SK-MEL-5 (cell line): ENCODE measurements at regions not wholly inside any gene's neighbourhood (a gene's known extent, or its start where the extent isn't known, plus 50 kb on each side); places are given as distances from the start of the nearest gene placed in this dataset.
A peak's percentile ranks its signal among the peaks of the same experiment; 100 is the strongest.

Source experiments
- DNase-seq: peaks from one replicate; pipeline ENCODE4 v3.0.0-alpha.2; 2016; ENCODE audit warnings: low read depth, low spot score
- in situ Hi-C: cut with HindIII; loops from 2 replicates; pipeline ENCODE4 v1.10.0; 2016; ENCODE audit warnings: low sequenced_read_pairs, high pct_unique_total_duplicates, low pct_unique_long_range_greater_than_20kb

GRCh38 chr9:30713243-30713642, 1671.2 kb upstream of the ACO1 start:
- in situ Hi-C loops: no loop called here
- DNase-seq: peak; percentile 70

GRCh38 chr9:30714389-30714788, 1670.1 kb upstream of the ACO1 start:
- in situ Hi-C loops: no loop called here

DNA sequence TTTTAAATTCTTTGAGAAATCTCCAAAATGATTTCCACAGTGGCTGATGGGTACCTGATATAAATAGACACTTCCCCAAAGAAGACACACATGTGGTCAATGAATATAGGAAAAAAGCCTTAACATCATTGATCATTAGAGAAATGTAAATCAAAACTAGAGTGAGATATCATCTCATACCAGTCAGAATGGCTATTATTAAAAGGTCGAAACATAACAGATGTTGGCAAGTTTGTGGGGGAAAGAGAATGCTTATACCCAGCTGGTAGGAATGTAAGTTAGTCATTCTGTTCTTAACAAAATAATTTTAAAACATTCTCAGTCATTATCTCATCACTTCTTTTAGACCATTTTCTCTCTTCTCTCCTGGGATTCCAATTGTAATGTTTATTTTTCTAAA, 1666.0 kb upstream of the ACO1 start:
- DNase-seq: no peak
- in situ Hi-C loops: no loop called here

More at GRCh38 chr9:30714389-30714788, 1670.1 kb upstream of the ACO1 start:
- no peak for DNase-seq

DNA sequence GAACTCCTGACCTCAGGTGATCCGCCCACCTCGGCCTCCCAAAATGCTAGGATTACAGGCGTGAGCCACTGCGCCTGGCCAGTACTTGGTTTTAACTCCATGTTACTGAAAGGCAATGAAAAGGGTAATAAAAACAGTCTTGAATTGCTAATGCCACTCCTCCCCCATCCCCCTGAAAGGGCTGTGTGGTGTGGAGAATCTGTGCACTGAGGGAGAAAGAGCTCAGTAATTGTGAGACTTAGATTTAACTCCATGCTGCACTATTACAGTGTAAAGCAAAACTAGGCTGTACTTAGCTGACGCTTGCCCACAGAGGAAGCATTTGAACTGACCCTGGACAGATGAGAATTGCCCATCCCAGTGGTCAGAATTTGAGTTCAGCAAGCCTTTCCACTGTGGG, 1662.4 kb upstream of the ACO1 start:
- in situ Hi-C loops: no loop called here
- DNase-seq: no peak

DNA sequence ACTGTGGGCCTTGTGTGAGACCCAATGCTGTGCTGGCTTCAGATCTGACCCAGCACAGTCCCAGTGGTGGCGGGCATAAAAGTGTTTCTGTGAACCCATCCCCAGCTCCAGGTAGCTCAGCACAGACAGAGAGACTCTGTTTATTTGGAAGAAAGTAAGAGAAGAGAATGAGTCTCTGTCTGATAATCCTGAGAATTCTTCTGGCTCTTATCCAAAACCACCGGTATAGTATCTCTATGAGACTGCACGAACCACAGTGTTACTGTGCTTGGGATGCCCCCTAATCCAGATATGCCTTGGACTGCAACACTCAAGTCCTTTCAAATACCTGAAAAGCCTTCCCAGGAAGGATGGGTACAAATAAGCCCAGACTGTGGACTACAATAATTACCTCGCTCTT, 1660.8 kb upstream of the ACO1 start:
- in situ Hi-C loops: no loop called here
- no peak for DNase-seq

GRCh38 chr9:30732060-30732459, 1652.4 kb upstream of the ACO1 start:
- no peak for DNase-seq
- in situ Hi-C loops: no loop called here

- in situ Hi-C loops: no loop called here
These were observed 1639.6 kb upstream of the ACO1 start for GRCh38 chr9:30744871-30745270.

DNA sequence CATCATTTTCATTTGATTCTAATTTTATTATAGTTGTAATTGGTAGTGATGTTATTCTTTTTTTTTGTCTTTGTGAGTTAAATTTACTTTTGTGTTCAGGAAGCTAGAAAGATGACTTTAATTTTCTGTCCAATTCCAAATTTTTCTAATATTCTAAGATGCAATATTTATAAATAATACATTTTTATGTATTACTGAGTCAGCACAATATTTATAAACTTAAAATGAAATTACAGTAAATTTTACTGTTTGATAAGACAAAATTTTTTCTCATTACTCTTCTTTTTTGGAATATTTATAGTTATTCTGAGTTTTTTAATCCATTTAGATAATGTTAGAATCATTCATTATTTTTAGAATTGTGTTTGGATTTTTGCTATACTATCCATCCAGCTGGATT, 1637.9 kb upstream of the ACO1 start:
- DNase-seq: no peak
- in situ Hi-C loops: no loop called here

More at GRCh38 chr9:30744871-30745270, 1639.6 kb upstream of the ACO1 start:
- DNase-seq: no peak

GRCh38 chr9:30757723-30758122, 1626.7 kb upstream of the ACO1 start:
- in situ Hi-C loops: no loop called here
- DNase-seq: no peak

- in situ Hi-C loops: no loop called here
These were observed 1625.6 kb upstream of the ACO1 start for GRCh38 chr9:30758726-30759446.

GRCh38 chr9:30765318-30765717, 1619.1 kb upstream of the ACO1 start:
- in situ Hi-C loops: no loop called here
- no peak for DNase-seq

More at GRCh38 chr9:30758726-30759446, 1625.6 kb upstream of the ACO1 start:
- no peak for DNase-seq

DNA sequence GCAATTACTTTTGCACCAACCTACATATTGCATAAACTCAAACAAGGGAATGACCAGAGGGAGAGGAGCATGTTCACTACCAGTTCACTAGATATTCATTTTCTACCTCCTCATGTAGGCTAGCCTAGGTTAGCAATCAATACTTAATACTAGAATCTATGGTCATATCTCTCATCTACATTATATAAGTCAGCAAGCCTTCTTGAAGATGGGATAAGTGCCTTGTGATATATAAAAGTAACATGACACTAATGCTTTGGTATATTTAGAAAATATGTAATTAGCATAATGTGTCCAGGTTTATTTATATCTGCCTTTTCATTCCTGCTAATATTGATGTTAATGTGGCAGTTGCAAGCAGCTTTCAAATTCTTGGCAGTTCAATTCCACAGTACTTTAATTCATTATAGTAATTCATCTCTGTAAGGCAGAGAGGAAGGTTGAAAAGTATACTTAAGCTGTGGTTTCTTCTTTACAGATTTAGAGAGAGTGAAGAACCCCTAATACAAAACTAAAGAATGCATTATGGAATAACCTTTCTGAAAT, 1613.2 kb upstream of the ACO1 start:
- in situ Hi-C loops: no loop called here
- no peak for DNase-seq

DNA sequence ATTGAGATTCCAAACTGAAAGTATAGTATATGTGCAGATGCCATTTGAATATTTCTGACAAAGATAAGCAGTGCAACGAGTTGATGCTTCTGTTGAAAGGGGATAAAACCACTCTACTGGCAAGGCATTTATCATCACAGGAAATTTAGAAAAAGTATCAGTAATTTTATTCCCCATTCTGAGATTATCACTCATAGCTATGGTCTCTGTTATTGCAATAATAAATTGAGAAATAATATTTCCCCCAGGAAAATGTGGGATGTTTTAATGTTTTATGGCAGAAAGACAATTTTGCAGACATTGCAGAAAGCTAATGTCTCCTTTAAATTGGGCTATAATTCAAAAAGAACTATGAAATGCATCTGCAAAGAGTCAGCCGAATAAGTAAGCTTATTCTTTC, 1612.7 kb upstream of the ACO1 start:
- no peak for DNase-seq
- in situ Hi-C loops: no loop called here

GRCh38 chr9:30773427-30773826, 1611.0 kb upstream of the ACO1 start:
- in situ Hi-C loops: no loop called here
- DNase-seq: no peak

- peak; percentile 61 for DNase-seq
- in situ Hi-C loops: no loop called here
These were observed 1610.1 kb upstream of the ACO1 start for GRCh38 chr9:30774326-30774725.

GRCh38 chr9:30775236-30775635, 1609.2 kb upstream of the ACO1 start:
- in situ Hi-C loops: no loop called here
- DNase-seq: no peak

GRCh38 chr9:30796764-30797163, 1587.7 kb upstream of the ACO1 start:
- DNase-seq: no peak
- in situ Hi-C loops: no loop called here

GRCh38 chr9:30799527-30800101, 1584.8 kb upstream of the ACO1 start:
- DNase-seq: no peak
- in situ Hi-C loops: no loop called here

DNA sequence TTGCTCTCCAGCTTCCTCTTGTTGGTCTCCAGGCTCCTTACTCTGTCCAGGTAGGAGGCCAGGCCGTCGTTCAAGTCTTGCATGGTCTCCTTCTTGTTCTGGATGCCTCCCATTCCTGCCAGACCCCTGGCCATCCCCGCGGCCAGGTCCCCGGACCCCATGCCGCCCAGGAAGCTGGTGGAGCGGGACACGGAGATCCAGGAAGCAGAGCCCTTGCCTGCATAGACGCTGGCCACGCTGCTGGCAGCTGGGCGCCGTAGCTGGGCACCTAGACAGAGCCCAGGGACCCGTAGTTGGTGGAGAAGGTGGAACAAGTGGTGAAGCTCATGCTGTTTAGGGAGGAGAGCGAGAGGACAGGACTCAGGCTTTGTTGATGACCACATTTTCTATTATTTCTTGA, 1584.0 kb upstream of the ACO1 start:
- in situ Hi-C loops: no loop called here
- no peak for DNase-seq
